Fibroblast of skin of abdomen (primary cell): ENCODE measurements at regions not wholly inside any gene's neighbourhood (a gene's known extent, or its start where the extent isn't known, plus 50 kb on each side); places are given as distances from the start of the nearest gene placed in this dataset.
"Not testable (repeated sequence)": the region's sequence is repeated elsewhere in the genome, so short reads cannot be mapped to it uniquely, and the experiment has no call there.

ENCODE experiments used
- DNase-seq: peaks from one replicate; pipeline ENCODE4 v3.0.0-alpha.2; 2013

DNA sequence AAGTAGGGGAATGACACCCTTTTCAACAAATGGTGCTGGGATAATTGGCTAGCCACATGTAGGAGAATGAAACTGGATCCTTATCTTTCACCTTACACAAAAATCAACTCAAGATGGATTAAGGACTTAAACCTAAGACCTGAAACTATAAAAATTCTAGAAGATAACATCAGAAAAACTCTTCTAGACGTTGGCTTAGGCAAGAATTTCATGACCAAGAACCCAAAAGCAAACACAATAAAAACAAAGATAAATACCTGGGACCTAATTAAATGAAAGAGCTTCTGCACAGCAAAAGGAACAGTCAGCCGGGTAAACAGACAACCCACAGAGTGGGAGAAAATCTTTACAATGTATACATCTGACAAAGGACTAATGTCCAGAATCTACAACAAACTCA lies 345.5 kb downstream of the GPD2 start:
- DNase-seq: not testable (repeated sequence)

DNA sequence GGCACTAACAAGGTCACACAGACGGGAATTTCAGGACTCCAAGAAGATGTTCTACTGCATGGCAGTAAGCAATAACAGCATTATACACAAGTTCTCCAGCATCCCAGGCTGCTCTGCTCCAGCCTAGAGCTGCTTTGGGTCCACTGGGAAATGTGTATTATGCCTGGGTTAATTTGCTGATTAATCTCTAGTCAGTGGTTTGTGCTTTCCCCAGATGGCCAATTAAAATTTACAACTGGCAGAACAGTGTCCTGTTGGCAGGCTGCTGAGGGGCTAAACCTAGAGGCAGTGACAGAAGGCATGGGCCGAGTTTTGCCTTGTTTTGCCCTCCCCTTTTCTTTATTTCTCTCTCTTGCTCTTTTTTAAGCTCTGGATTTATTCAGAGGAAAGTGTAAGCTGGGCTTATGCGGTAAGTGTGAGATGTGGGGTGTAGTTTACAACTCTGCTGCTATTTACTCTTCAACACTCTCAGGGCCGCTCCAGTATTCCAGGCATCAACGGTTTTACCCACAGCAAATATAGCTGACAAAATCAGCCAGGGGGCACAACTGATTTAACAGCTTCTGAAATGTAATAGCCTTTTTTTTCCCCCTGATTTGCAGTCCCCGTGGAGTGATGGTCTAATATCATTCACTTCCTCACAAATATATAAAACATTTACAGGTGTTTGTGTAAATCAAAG lies 348.0 kb downstream of the GPD2 start:
- no peak for DNase-seq

DNA sequence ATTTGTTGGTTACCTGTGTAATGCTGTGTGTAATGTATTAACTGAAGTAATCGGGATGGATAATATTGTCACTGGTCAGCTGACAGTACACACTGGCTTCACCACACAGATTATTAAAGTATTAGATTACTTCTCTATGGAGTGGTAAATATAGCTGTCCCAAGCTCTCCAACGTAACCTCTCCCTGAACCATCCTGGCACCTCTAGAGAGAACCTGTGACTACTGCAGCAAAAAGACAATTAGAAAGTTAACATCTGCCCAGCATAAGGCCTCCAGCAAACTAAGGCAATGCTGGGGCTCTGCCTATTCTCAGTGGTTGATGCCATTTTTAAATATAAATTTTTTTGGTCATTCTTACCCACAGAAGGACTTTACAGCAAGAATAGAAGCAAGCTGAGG lies 351.3 kb downstream of the GPD2 start:
- DNase-seq: no peak

DNA sequence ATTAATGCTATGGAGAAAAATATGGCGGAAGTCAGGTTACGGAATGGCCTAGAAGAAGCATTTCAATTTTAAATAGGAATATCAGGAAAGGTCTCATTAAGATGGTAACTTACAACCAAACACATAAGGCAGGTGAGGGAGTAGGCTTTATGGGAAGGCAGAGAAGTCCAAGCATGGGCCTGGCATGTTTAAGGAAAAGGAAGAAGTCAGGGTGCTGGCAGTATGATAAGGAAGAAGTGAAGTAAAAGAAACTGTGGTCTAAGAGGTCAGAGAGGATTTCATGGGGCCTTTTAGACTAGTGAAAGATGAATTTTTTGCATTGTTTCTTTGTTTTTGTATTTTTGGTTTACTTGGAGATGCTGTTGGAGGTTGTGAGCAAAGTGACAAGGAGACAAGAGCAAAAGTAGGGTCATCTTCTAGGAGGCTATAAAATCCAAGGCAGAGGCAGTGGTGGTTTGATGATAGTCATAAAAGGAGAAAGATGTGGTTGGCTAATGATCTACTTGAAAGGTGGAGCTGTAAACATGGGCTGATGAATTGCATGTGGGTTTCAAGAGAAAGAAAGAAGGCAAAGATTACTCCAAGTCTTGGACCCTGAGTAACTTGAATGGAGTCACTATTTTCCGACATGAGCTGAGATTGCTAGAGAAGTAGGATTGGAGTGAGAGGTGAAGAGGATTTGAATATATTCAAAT lies 354.3 kb downstream of the GPD2 start:
- DNase-seq: no peak

DNA sequence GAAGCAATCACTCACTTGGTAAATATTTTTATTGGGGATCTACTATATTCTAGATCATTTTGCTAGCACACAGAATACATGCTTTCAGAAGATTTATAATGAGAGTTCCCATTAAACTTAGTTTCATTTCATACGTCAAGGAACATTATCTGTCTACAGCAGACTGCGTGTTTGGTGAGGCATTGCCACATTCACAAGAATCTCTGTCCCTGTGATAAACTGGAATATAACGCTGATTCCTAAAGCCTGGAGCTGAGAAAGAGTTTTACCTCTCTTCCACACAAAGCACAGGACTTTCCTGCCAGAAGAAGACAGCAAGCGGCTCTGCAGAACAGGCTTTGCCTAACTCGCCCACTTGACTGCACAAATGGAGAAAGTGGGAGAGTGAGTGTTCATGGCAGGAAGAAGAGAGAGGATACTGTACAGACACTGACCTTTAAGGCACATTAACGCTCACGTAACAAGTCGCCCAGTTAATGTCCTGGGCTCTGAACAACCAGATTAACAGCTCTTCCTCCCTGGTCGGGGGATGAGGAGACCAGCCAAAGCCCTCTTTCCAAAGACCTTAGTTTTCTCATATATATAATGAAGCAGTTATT lies 356.2 kb downstream of the GPD2 start:
- no peak for DNase-seq

DNA sequence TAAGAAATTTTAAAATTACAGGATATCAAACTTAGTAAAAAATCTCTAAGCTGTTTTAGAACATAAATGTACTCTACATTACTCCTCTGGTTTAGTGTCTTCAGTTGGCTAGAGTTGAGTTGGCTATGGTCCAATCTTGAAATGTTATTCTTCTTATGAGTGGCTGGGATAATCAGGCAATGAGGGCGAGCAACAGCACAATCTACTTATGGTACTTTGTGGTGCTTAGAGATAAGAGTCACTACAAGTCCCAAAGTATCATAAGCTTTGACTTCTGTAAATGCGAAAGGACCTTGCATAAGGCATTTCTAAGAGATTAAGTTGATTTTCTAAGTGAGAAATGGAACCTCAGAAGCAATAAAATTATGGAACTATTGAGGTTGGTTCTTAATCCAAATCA lies 361.7 kb downstream of the GPD2 start:
- no peak for DNase-seq

GRCh38 chr2:156800065-156800653 lies 364.0 kb downstream of the GPD2 start:
- DNase-seq: no peak

GRCh38 chr2:156800781-156801361 lies 364.7 kb downstream of the GPD2 start:
- no peak for DNase-seq

DNA sequence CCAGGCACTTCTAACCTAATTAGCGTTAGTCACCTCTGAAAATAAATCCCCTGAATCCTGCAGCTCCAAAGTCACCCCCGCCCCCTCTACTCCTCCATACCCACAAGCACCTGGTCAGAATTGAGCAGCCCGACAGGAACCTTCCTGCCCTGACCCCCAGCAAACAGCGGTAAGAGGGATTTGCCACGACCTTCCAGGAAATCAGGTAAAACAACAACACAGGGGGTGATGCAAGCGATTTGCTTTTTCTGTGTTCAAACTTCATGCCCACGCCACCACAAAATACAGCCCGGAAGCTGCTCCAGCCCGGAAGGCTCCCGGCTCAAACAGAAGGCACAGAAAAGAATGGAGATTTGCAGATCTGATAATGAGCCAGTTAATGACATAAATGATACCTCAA lies 367.1 kb downstream of the GPD2 start:
- DNase-seq: no peak

- no peak for DNase-seq
Measured at GRCh38 chr2:156803967-156804366, 367.8 kb downstream of the GPD2 start.

DNA sequence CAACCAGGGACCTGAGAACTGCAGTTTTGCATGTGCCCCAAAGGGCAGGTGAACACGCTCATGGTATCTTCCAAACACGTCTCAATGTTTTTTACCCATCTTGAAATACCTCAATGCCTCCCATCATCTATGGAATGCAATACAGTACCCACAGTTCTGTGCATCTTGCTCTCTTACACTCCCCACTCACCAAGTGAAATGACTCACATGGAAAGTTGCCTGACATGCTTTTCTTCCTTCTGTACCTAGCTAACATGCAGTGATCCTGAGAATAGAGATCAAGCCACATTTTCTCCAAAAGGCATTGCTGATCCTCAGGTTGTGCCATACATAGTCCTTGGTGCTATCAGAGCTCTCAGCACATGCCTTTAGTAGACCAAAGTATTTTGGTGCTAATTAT lies 373.9 kb downstream of the GPD2 start:
- DNase-seq: no peak

- no peak for DNase-seq
Measured at GRCh38 chr2:156812496-156812895, 376.3 kb downstream of the GPD2 start.

GRCh38 chr2:156817430-156817829 lies 381.3 kb downstream of the GPD2 start:
- DNase-seq: no peak

DNA sequence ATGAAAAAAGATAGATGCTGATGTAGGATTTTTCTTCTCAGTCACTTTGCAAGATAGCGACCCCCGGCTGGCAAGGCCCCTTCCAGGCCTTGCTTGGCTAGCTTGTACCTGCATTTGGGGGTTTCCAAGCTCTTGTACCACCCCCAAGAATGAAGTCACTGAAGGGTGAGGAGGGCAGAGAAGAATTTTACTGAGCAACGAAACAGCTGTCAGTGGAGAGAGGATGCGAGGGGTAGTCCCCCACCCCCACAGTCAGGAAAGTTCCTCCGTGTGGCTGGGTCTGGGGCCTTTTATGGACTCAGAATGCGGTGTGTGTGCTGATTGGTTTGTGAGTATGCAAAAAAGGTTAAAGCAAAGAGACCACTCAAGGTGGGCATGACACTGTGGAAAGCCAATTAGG lies 382.0 kb downstream of the GPD2 start:
- DNase-seq: no peak

- DNase-seq: peak; percentile 67
Measured at GRCh38 chr2:156818944-156819343, 382.8 kb downstream of the GPD2 start.

- peak; percentile 93 for DNase-seq
Measured at GRCh38 chr2:156826341-156826933, 390.3 kb downstream of the GPD2 start.

DNA sequence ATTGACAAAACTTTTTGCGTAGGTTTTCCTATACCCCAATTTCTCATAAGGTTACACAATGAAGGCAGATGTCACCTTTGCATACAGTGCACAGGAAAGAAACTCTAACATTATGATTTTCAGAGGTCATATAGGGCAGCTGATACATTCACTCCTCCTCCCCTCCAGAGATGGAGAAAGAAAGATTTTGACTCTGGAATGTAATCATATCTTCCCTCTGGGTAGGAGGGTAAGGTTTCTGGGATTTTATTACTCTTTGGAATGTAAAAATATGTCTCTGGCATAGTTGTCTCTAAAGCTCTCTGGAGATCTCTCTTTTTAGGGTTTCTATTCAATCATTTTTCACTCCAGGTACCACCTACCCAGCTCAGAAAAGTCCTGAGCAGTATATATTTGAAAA lies 398.3 kb downstream of the GPD2 start:
- DNase-seq: no peak

DNA sequence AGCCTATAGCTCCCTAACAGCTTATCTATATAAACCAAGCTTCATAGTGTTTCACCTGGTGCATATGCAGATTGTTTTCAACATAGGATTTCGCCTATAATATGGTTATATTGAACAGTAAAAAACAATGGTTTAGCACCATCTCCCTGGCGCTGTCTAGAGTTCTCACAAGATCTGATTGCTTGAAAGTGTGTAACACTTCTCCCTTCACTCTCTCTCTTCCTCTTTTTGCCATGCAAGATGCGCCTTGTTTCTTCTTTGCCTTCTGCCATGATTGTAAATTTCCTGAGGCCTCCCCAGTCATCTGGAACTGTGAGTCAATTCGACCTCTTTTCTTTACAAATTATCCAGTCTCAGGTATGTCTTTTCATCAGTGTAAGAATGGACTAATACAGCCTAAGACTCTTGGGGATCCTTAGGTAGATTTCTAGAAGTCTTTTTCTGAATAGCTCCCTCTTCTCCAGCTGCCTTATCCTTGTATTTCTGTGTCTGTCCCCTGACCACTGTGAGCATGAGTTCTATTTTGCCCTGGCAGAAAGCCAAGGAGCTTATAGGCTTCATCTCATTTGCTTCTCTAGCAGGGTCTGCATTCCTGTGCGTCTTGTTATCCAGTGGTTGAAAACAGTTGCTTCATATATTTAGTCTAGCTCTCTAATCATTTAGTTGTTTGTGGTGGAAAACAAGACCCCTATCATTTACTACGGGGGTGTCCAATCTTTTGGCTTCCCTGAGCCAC lies 401.6 kb downstream of the GPD2 start:
- DNase-seq: peak; percentile 6

- no peak for DNase-seq
Measured at GRCh38 chr2:156841321-156841720, 405.1 kb downstream of the GPD2 start.

DNA sequence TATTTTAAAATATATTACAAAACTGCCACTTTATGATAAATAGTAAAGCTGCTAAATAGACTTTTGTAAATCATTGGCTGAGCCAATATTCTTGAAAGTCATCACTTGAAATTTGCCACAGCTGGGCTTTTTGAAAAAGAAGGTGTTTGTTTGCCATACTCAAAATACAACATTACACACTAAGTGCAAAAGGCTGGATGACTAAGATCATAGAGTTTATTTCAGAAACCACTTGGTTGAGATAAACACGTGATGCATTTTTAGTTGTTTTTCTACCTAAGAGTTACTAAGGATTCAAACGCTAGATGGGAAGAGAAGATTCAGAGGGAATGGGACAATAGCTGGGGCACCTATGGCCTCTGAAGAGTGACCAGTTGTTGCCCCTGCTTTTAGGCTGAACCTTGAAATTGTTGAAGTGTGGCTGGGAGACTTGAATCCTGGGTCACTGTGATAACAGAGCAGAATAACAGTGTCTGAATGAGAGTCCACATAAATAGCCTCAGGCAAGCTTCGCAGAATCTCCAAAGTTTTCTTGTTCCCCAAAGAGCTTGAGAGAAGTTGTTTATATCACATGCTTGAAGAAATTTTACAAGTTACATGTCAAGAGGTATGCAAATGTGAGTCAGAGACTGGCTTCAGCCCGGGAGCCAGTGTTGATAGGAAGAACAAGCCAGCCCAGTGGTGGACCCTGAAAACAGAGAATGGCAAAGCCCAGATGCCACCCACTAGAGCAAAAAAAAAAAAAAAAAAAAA lies 409.8 kb downstream of the GPD2 start:
- DNase-seq: no peak

DNA sequence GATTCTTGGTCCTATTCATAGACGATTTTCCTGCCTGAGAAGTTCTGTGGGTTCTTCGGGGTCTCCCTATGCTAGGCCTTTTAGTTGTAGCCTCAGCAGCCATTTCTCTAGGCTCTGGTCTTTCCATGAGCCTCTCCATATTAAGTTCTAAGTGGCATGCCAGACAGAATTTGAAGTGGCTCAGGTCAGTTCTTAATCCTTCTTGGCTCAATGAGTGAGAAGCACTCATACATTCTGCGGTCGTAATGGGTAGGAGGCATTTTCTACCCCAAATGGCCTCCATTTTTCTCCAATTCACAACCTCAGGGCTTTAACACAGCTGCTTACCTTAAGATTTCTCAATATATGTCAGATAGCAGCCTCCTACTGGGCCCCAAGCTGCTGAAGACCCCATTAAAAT lies 405.3 kb upstream of the GALNT5 start:
- DNase-seq: no peak
